Right kidney (tissue), 1 donor: ENCODE measurements at regions not wholly inside any gene's neighbourhood (a gene's known extent, or its start where the extent isn't known, plus 50 kb on each side); places are given as distances from the start of the nearest gene placed in this dataset.

Experiments
- DNase-seq: peaks from one replicate; pipeline ENCODE4 v3.0.0-alpha.2; 2016

- no peak for DNase-seq
These were observed 149.9 kb downstream of the SPATA19 start for GRCh38 chr11:133695387-133695786.

GRCh38 chr11:133694701-133695100 lies 150.6 kb downstream of the SPATA19 start:
- no peak for DNase-seq

- DNase-seq: no peak
These were observed 152.2 kb downstream of the SPATA19 start for GRCh38 chr11:133693110-133693509.

- DNase-seq: no peak
These were observed 153.0 kb downstream of the SPATA19 start for GRCh38 chr11:133692126-133692934.

- no peak for DNase-seq
These were observed 155.5 kb upstream of the OPCML start for GRCh38 chr11:133687781-133688180.

GRCh38 chr11:133681901-133682300 lies 149.6 kb upstream of the OPCML start:
- DNase-seq: peak; percentile 26

- no peak for DNase-seq
These were observed 147.6 kb upstream of the OPCML start for GRCh38 chr11:133679896-133680295.

GRCh38 chr11:133678191-133678590 lies 145.9 kb upstream of the OPCML start:
- no peak for DNase-seq

- DNase-seq: no peak
These were observed 145.1 kb upstream of the OPCML start for GRCh38 chr11:133677387-133677786.

- no peak for DNase-seq
These were observed 144.0 kb upstream of the OPCML start for GRCh38 chr11:133676265-133676664.

GRCh38 chr11:133669371-133670053 lies 137.2 kb upstream of the OPCML start:
- no peak for DNase-seq

GRCh38 chr11:133663135-133663985 lies 131.1 kb upstream of the OPCML start:
- DNase-seq: no peak

- no peak for DNase-seq
These were observed 129.5 kb upstream of the OPCML start for GRCh38 chr11:133661846-133662245.

GRCh38 chr11:133660202-133660568 lies 127.9 kb upstream of the OPCML start:
- no peak for DNase-seq

- DNase-seq: no peak
These were observed 127.4 kb upstream of the OPCML start for GRCh38 chr11:133659538-133660201.

GRCh38 chr11:133657054-133657453 lies 124.8 kb upstream of the OPCML start:
- DNase-seq: no peak

GRCh38 chr11:133656082-133656635 lies 123.9 kb upstream of the OPCML start:
- DNase-seq: no peak

GRCh38 chr11:133654630-133655212 lies 122.4 kb upstream of the OPCML start:
- no peak for DNase-seq

GRCh38 chr11:133653336-133653735 lies 121.0 kb upstream of the OPCML start:
- no peak for DNase-seq

GRCh38 chr11:133650082-133650481 lies 117.8 kb upstream of the OPCML start:
- DNase-seq: no peak

GRCh38 chr11:133649040-133649439 lies 116.7 kb upstream of the OPCML start:
- DNase-seq: no peak

- DNase-seq: no peak
These were observed 107.1 kb upstream of the OPCML start for GRCh38 chr11:133639408-133639807.
